H1 (cell line): ENCODE measurements at regions not wholly inside any gene's neighbourhood (a gene's known extent, or its start where the extent isn't known, plus 50 kb on each side); places are given as distances from the start of the nearest gene placed in this dataset.

Experiments used
- CTCF ChIA-PET: fragments of 300-600 bp; sonication (Branson Sonifier 250); formaldehyde crosslinking; loops from one replicate; lab custom pipeline; 2021; ENCODE audit not compliant: partially characterized antibody; lab: Charles Lee
- POLR2A ChIA-PET: fragments of 300-600 bp; sonication (Branson Sonifier 250); formaldehyde crosslinking; loops from one replicate; lab custom pipeline; 2021; ENCODE audit warnings: inconsistent platforms; ENCODE audit not compliant: partially characterized antibody; lab: Charles Lee
- DNase-seq, 2 experiments: peaks; one replicate each; pipeline versions ENCODE4 v3.0.0 to v3.0.0-alpha.2; 2010 to 2022; ENCODE audit warnings: low spot score in 2 of 2, low read depth in 1 of 2, mixed read lengths in 1 of 2
- FAIRE-seq: peaks from 2 replicates; lab custom pipeline; 2011; peaks lifted over from hg19 to GRCh38; lab: Jason Lieb, UNC
- H2AFZ ChIP-seq: 2 replicates; pipeline ENCODE4 v1.8.1; 2012; ENCODE audit warnings: low read length, inconsistent platforms
- H2AK5ac ChIP-seq: 2 replicates; pipeline ENCODE4 v1.6.1; 2013; ENCODE audit warnings: low read depth, low read length
- H2BK120ac ChIP-seq: replicated peaks from 2 replicates; pipeline ENCODE3; 2013; ENCODE audit warnings: low read depth, low read length, inconsistent platforms
- H2BK12ac ChIP-seq: 2 replicates; pipeline ENCODE4 v1.6.1; 2013; ENCODE audit warnings: low read depth, low read length
- H2BK15ac ChIP-seq: 2 replicates; pipeline ENCODE4 v1.6.1; 2013; ENCODE audit warnings: low read length
- H2BK20ac ChIP-seq: 2 replicates; pipeline ENCODE4 v1.6.1; 2013; ENCODE audit warnings: low read length
- H2BK5ac ChIP-seq: 2 replicates; pipeline ENCODE4 v1.6.1; 2013; ENCODE audit warnings: low read depth, low read length
- H3K14ac ChIP-seq: 2 replicates; pipeline ENCODE4 v1.6.1; 2013; ENCODE audit warnings: inconsistent platforms; ENCODE audit not compliant: insufficient read length
- H3K18ac ChIP-seq: 2 replicates; pipeline ENCODE4 v1.6.1; 2013; ENCODE audit warnings: low read length; ENCODE audit errors: extremely low read depth
- H3K23ac ChIP-seq: 2 replicates; pipeline ENCODE4 v1.6.1; 2013; ENCODE audit warnings: inconsistent platforms; ENCODE audit not compliant: insufficient read length
- H3K23me2 ChIP-seq: 2 replicates; pipeline ENCODE4 v1.6.1; 2013; ENCODE audit warnings: low read depth, low read length
- H3K27ac ChIP-seq: 2 replicates; pipeline ENCODE4 v1.6.1; 2011; ENCODE audit warnings: low read depth, low read length, inconsistent platforms
- H3K27me3 ChIP-seq, 4 experiments: replicated peaks in 1 of 4; 1 replicate in 1 of 4; 2 replicates in 3 of 4; pipeline versions ENCODE4 v1.6.1 to v1.8.1; 2011 to 2013; ENCODE audit warnings: low read length in 3 of 4, mild to moderate bottlenecking in 3 of 4, inconsistent platforms in 2 of 4, mixed read lengths in 2 of 4, moderate library complexity in 1 of 4; ENCODE audit not compliant: control insufficient read depth in 3 of 4, insufficient read depth in 3 of 4; ENCODE audit errors: extremely low read depth in 1 of 4
- H3K36me3 ChIP-seq, 4 experiments: 2 replicates each; pipeline versions ENCODE4 v1.6.1 to v1.8.1; 2011 to 2013; ENCODE audit warnings: mild to moderate bottlenecking in 4 of 4, low read length in 3 of 4, moderate library complexity in 2 of 4, control low read depth in 1 of 4, inconsistent platforms in 1 of 4; ENCODE audit not compliant: insufficient read depth in 4 of 4, control insufficient read depth in 2 of 4
- H3K4ac ChIP-seq: replicated peaks from 2 replicates; pipeline ENCODE3; 2013; ENCODE audit warnings: low read length, low read depth, mixed read lengths, inconsistent platforms; ENCODE audit not compliant: insufficient read length
- H3K4me1 ChIP-seq, 4 experiments: replicated peaks in 1 of 4; 1 replicate in 1 of 4; 2 replicates in 3 of 4; pipeline versions ENCODE4 v1.6.1 to v1.8.1; 2011 to 2013; ENCODE audit warnings: low read length in 3 of 4, inconsistent platforms in 2 of 4, mixed read lengths in 1 of 4; ENCODE audit not compliant: insufficient read depth in 4 of 4, control insufficient read depth in 3 of 4
- H3K4me2 ChIP-seq, 2 experiments: 2 replicates each; pipeline versions ENCODE4 v1.6.1 to v1.8.1; 2011 to 2013; ENCODE audit warnings: low read depth in 2 of 2, low read length in 2 of 2, control low read depth in 1 of 2, inconsistent platforms in 1 of 2, mild to moderate bottlenecking in 1 of 2; ENCODE audit not compliant: insufficient read depth in 1 of 2
- H3K4me3 ChIP-seq, 4 experiments: fragments of 200-600, 300-600 bp in 1 of 4; sonication (generic), shearing (Covaris generic), sonication (Bioruptor Twin) in 1 of 4; 2 replicates each; pipeline versions ENCODE4 v1.5.1 to v1.8.1; 2011 to 2016; ENCODE audit warnings: low read length in 4 of 4, low read depth in 3 of 4, control low read depth in 2 of 4, inconsistent platforms in 2 of 4, mild to moderate bottlenecking in 2 of 4, mixed read lengths in 1 of 4, moderate library complexity in 1 of 4; ENCODE audit not compliant: insufficient read depth in 2 of 4; ENCODE audit errors: extremely low read depth in 1 of 4
- H3K56ac ChIP-seq: replicated peaks from 2 replicates; pipeline ENCODE3; 2013; ENCODE audit warnings: low read depth, mild to moderate bottlenecking, mixed read lengths, low read length, inconsistent platforms; ENCODE audit not compliant: insufficient read length
- H3K79me1 ChIP-seq: 2 replicates; pipeline ENCODE4 v1.6.1; 2013; ENCODE audit warnings: low read depth, low read length, control low read depth
- H3K79me2 ChIP-seq, 2 experiments: 2 replicates each; pipeline versions ENCODE4 v1.6.1 to v1.8.1; 2012 to 2013; ENCODE audit warnings: low read length in 2 of 2, mild to moderate bottlenecking in 2 of 2, inconsistent platforms in 1 of 2; ENCODE audit not compliant: insufficient read depth in 2 of 2, control insufficient read depth in 1 of 2
- H3K9ac ChIP-seq, 4 experiments: replicated peaks in 1 of 4; 1 replicate in 1 of 4; 2 replicates in 3 of 4; pipeline versions ENCODE4 v1.6.1 to v1.8.1; 2011 to 2013; ENCODE audit warnings: low read depth in 3 of 4, low read length in 3 of 4, control low read depth in 2 of 4, mild to moderate bottlenecking in 2 of 4, moderate library complexity in 2 of 4, inconsistent platforms in 1 of 4; ENCODE audit errors: extremely low read depth in 1 of 4
- H3K9me3 ChIP-seq, 2 experiments: 2 replicates each; pipeline versions ENCODE4 v1.6.1 to v1.8.1; 2012 to 2013; ENCODE audit warnings: mild to moderate bottlenecking in 2 of 2, moderate library complexity in 2 of 2, control low read depth in 1 of 2, inconsistent platforms in 1 of 2, low read depth in 1 of 2, low read length in 1 of 2, mixed read lengths in 1 of 2; ENCODE audit not compliant: insufficient read depth in 2 of 2
- H4K20me1 ChIP-seq, 2 experiments: replicated peaks in 1 of 2; 2 replicates each; pipeline versions ENCODE3 to v1.8.1; 2011 to 2013; ENCODE audit warnings: inconsistent platforms in 2 of 2, low read length in 2 of 2, mild to moderate bottlenecking in 1 of 2; ENCODE audit not compliant: insufficient read depth in 2 of 2, control insufficient read depth in 1 of 2
- H4K5ac ChIP-seq: 2 replicates; pipeline ENCODE4 v1.6.1; 2013; ENCODE audit warnings: low read length, low read depth, mixed read lengths, inconsistent platforms; ENCODE audit not compliant: insufficient read length
- H4K8ac ChIP-seq: 2 replicates; pipeline ENCODE4 v1.8.0; 2013; ENCODE audit warnings: mild to moderate bottlenecking, moderate library complexity, low read length, inconsistent platforms; ENCODE audit not compliant: insufficient read depth; ENCODE audit errors: extremely low read depth
- H4K91ac ChIP-seq: replicated peaks from 2 replicates; pipeline ENCODE3; 2013; ENCODE audit warnings: low read length, mixed read lengths, inconsistent platforms; ENCODE audit not compliant: insufficient read length
- ATF2 ChIP-seq: IDR thresholded peaks from 2 replicates; pipeline ENCODE4 v1.6.1; 2012; ENCODE audit warnings: low read length, inconsistent platforms
- FOSL1 ChIP-seq: IDR thresholded peaks from 2 replicates; pipeline ENCODE4 v1.6.1; 2011; ENCODE audit warnings: mild to moderate bottlenecking, low read depth, low read length, moderate library complexity; ENCODE audit not compliant: insufficient read depth
- HDAC6 ChIP-seq: IDR thresholded peaks from one replicate; pipeline ENCODE4 v1.7.1; 2012; ENCODE audit warnings: low read depth, mild to moderate bottlenecking, inconsistent platforms, low read length, moderate library complexity
- MAFK ChIP-seq: IDR thresholded peaks from 2 replicates; pipeline ENCODE4 v1.6.1; 2012; ENCODE audit warnings: low read depth, mild to moderate bottlenecking, improper control_type of control experiment, low read length
- NANOG ChIP-seq: IDR thresholded peaks from 2 replicates; pipeline ENCODE4 v1.6.1; 2011; ENCODE audit warnings: low read length, low read depth, mild to moderate bottlenecking, inconsistent platforms; ENCODE audit not compliant: insufficient read depth, poor library complexity, severe bottlenecking
- POLR2A ChIP-seq, 2 experiments: IDR thresholded peaks; 1 replicate in 1 of 2; 2 replicates in 1 of 2; pipeline ENCODE4 v1.6.1; 2011; ENCODE audit warnings: low read depth in 2 of 2, low read length in 2 of 2, mild to moderate bottlenecking in 2 of 2; ENCODE audit errors: control extremely low read depth in 1 of 2
- RNF2 ChIP-seq: fragments of 200-900, 300-1000 bp; sonication (generic); IDR thresholded peaks from 2 replicates; pipeline ENCODE4 v1.7.1; 2016; ENCODE audit warnings: borderline replicate concordance, low read depth, mild to moderate bottlenecking, antibody characterized with exemption, low read length; ENCODE audit not compliant: poor library complexity, severe bottlenecking; ENCODE audit errors: missing control alignments
- RXRA ChIP-seq: IDR thresholded peaks from 2 replicates; pipeline ENCODE4 v1.6.1; 2011; ENCODE audit warnings: low read depth, mild to moderate bottlenecking, low read length, moderate library complexity; ENCODE audit not compliant: insufficient read depth
- TAF1 ChIP-seq: IDR thresholded peaks from 2 replicates; pipeline ENCODE4 v1.6.1; 2011; ENCODE audit warnings: mild to moderate bottlenecking, low read depth, low read length
- TAF7 ChIP-seq: optimal IDR thresholded peaks from 2 replicates; pipeline ENCODE3; 2011; ENCODE audit warnings: low read depth, mild to moderate bottlenecking, inconsistent platforms, low read length, moderate library complexity, borderline replicate concordance
- TEAD4 ChIP-seq: IDR thresholded peaks from 2 replicates; pipeline ENCODE4 v1.6.1; 2012; ENCODE audit warnings: low read depth, low read length, inconsistent platforms, mixed read lengths
- WGBS, 2 experiments: shearing (Covaris generic) in 1 of 2; methylation state at CpG; one replicate each; pipeline versions ENCODE4 v1.1.6 to v1.1.7; 2013 to 2015; ENCODE audit warnings: low lambda C conversion rate in 2 of 2, mixed read lengths in 2 of 2, inconsistent platforms in 1 of 2, low coverage in 1 of 2, missing lambda C conversion rate in 1 of 2; ENCODE audit not compliant: insufficient replicate concordance in 2 of 2, insufficient coverage in 1 of 2, insufficient read length in 1 of 2; ENCODE audit errors: extremely low coverage in 1 of 2, missing lambda C conversion rate in 1 of 2; 5-methylcytosine and 5-hydroxymethylcytosine counted together

- Histone ChIP-seq H3K9ac (no peak overlapping the region), H4K20me1 (no peaks in the 10 kb centered on the region), H4K8ac (no peak overlapping the region), H3K23me2 (no peaks in the 10 kb centered on the region), H4K5ac (no peak overlapping the region), H4K91ac (no peak overlapping the region), H3K4me1 (peaks cover 0 to 9% (median 2%) of the 10 kb centered on the region in 4 experiments; a peak in 4 of 7 replicates), H2BK15ac (no peak overlapping the region), H2BK120ac (no peak overlapping the region), H3K79me2 (no peaks in the 10 kb centered on the region), H3K4me3 (no peak overlapping the region), H2BK20ac (no peak overlapping the region), H3K9me3 (no peaks in the 10 kb centered on the region), H2AK5ac (no peak overlapping the region), H2BK5ac (no peak overlapping the region), H3K18ac (no peak overlapping the region), H3K14ac (no peak overlapping the region), H3K79me1 (no peaks in the 10 kb centered on the region), H2AFZ (no peak overlapping the region), H3K36me3 (no peaks in the 10 kb centered on the region), H3K27ac (no peak overlapping the region), H3K4me2 (no peak overlapping the region), H3K27me3 (no peaks in the 10 kb centered on the region), H2BK12ac (no peak overlapping the region), H3K56ac (no peak overlapping the region), H3K4ac (no peak overlapping the region), H3K23ac (no peak overlapping the region)
- TF ChIP-seq RXRA = no peak
- no peak for TF ChIP-seq TEAD4
- no peak for TF ChIP-seq RNF2
- TF ChIP-seq MAFK = no peak
- TF ChIP-seq NANOG = no peak
- no peak for TF ChIP-seq TAF7
- no peak for TF ChIP-seq POLR2A (IDR thresholded peaks at IDR 0.05; ENCODE audit: control extremely low read depth in 1 of 2, low read depth in 2 of 2, low read length in 2 of 2)
- no peak for TF ChIP-seq HDAC6
- TF ChIP-seq ATF2 = no peak
- TF ChIP-seq FOSL1 = no peak
- no peak for TF ChIP-seq TAF1
- 95% methylated on average over 9 of the region's 11 CpGs; no CpG with 5 or more reads in 1 of the 2 experiments for WGBS, 2 experiments
- ChIA-PET POLR2A (no interaction called here), CTCF (interaction anchor here (0.6 to 1.0 kb wide), 2 partner anchors 30 to 357 kb away, joined by 3 read pairs; no protein-coding TSS in a partner anchor)
- no peak for DNase-seq
- FAIRE-seq = no peak
Measured at GRCh38 chrX:40501164-40501855, 79.5 kb upstream of the ATP6AP2 start.
